ENCODE measurements at regions not wholly inside any gene's neighbourhood (a gene's known extent, or its start where the extent isn't known, plus 50 kb on each side); places are given as distances from the start of the nearest gene placed in this dataset.

DNA sequence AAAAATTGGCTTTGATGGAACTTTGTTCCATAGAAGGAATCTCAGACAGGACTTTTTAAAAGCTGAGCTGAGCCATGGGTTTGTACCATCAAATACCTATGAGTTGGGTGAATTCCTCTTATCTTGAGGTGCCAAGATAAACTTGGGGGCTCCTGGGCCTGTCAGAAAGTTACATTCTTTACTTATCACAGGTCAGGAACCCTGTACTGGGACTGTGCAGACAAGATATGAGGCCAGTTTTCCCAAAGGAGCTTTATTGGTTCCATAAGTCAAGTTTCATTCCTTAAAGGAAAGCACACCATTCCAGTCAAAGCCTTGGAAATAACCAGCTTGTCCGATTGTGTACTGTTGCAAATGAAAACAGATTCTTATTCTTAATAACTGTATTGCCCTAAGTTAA lies 72.4 kb upstream of the PACRGL start:
- Histone ChIP-seq H3K27ac (ENCODE audit: low read depth, low read length, poor library complexity, severe bottlenecking) (no peak overlapping the region), H3K9me3 (ENCODE audit: low read length) (no peaks in the 10 kb centered on the region), H3K9ac (ENCODE audit: low read length) (no peak overlapping the region), H4K20me1 (ENCODE audit: insufficient read depth, low read length) (no peaks in the 10 kb centered on the region), H3K27me3 (ENCODE audit: insufficient read depth, low read length) (no peaks in the 10 kb centered on the region), H3K79me2 (ENCODE audit: insufficient read depth, low read length) (no peaks in the 10 kb centered on the region), H3K4me1 (ENCODE audit: insufficient read depth, low read length, severe bottlenecking) (no peaks in the 10 kb centered on the region), H3K36me3 (ENCODE audit: insufficient read depth, low read length) (no peaks in the 10 kb centered on the region), H3K4me2 (ENCODE audit: low read length) (no peak overlapping the region), H2AFZ (ENCODE audit: low read length) (no peak overlapping the region), H3K4me3 (ENCODE audit: low read depth, low read length, poor library complexity, severe bottlenecking) (no peak overlapping the region), H3K9me2 (ENCODE audit: low read depth, low read length) (no peaks in the 10 kb centered on the region), H3F3A (ENCODE audit: insufficient read depth, low read length) (no peaks in the 10 kb centered on the region)
- TF ChIP-seq, protein P1, sequence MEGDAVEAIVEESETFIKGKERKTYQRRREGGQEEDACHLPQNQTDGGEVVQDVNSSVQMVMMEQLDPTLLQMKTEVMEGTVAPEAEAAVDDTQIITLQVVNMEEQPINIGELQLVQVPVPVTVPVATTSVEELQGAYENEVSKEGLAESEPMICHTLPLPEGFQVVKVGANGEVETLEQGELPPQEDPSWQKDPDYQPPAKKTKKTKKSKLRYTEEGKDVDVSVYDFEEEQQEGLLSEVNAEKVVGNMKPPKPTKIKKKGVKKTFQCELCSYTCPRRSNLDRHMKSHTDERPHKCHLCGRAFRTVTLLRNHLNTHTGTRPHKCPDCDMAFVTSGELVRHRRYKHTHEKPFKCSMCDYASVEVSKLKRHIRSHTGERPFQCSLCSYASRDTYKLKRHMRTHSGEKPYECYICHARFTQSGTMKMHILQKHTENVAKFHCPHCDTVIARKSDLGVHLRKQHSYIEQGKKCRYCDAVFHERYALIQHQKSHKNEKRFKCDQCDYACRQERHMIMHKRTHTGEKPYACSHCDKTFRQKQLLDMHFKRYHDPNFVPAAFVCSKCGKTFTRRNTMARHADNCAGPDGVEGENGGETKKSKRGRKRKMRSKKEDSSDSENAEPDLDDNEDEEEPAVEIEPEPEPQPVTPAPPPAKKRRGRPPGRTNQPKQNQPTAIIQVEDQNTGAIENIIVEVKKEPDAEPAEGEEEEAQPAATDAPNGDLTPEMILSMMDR (IDR thresholded peaks at IDR 0.05; ENCODE audit: low read length): no peak
- TF ChIP-seq EZH2 (IDR thresholded peaks at IDR 0.05; ENCODE audit: borderline replicate concordance, low read length): no peak

DNA sequence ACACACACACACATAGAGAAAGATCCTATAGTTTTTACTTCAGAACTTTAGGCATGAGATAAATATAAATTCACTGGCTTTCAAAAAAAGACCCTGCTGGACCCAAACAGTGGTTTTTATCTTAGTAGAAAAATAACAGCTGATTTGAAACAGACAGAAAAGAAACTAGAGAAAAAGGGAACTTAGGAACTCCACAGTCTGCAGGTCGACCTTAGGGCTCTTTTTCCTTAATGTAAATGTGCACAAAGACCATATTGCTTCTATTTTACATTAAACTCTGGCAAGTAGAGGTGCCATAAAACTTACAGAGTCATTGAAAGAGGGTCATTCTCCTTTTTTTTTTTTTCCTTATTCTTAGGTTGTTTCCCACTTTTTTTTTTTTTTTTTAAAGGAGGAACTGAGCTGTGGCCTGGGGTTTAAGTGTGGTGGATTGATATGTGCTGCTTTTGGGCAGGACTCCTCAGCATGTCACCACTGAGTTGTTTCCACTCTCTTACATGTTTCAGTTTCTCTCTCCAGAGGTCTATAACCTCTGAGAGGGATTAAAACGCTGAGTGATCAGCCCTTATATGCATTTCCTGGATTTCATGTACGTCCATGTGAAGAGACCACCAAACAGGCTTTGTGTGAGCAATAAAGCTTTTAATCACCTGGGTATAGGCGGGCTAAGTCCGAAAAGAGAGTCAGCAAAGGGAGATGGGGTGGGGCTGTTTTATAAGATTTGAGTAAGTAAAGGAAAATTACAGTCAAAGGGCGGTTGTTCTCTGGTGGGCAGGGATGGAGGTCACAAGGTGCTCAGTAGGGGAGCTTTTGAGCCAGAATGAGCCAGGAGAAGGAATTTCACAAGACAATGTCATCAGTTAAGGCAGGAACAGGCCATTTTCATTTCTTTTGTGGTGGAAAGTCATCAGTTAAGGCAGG lies 70.8 kb upstream of the PACRGL start:
- Histone ChIP-seq H3K4me3 (ENCODE audit: low read depth, low read length, poor library complexity, severe bottlenecking) (no peak overlapping the region), H4K20me1 (ENCODE audit: insufficient read depth, low read length) (no peaks in the 10 kb centered on the region), H2AFZ (ENCODE audit: low read length) (no peak overlapping the region), H3K4me1 (ENCODE audit: insufficient read depth, low read length, severe bottlenecking) (no peaks in the 10 kb centered on the region), H3K79me2 (ENCODE audit: insufficient read depth, low read length) (no peaks in the 10 kb centered on the region), H3K9me2 (ENCODE audit: low read depth, low read length) (no peaks in the 10 kb centered on the region), H3K9me3 (ENCODE audit: low read length) (no peaks in the 10 kb centered on the region), H3K9ac (ENCODE audit: low read length) (no peak overlapping the region), H3F3A (ENCODE audit: insufficient read depth, low read length) (no peaks in the 10 kb centered on the region), H3K27ac (ENCODE audit: low read depth, low read length, poor library complexity, severe bottlenecking) (no peak overlapping the region), H3K36me3 (ENCODE audit: insufficient read depth, low read length) (no peaks in the 10 kb centered on the region), H3K27me3 (ENCODE audit: insufficient read depth, low read length) (no peaks in the 10 kb centered on the region), H3K4me2 (ENCODE audit: low read length) (no peak overlapping the region)
- TF ChIP-seq EZH2 (IDR thresholded peaks at IDR 0.05; ENCODE audit: borderline replicate concordance, low read length): no peak
- TF ChIP-seq, protein P1 (IDR thresholded peaks at IDR 0.05; ENCODE audit: low read length): no peak

- Histone ChIP-seq H3K9me2 (ENCODE audit: low read depth, low read length) (no peaks in the 10 kb centered on the region), H3K27me3 (ENCODE audit: insufficient read depth, low read length) (no peaks in the 10 kb centered on the region), H3K9ac (ENCODE audit: low read length) (no peak overlapping the region), H3K27ac (ENCODE audit: low read depth, low read length, poor library complexity, severe bottlenecking) (no peak overlapping the region), H3K4me2 (ENCODE audit: low read length) (no peak overlapping the region), H3K4me1 (ENCODE audit: insufficient read depth, low read length, severe bottlenecking) (no peaks in the 10 kb centered on the region), H4K20me1 (ENCODE audit: insufficient read depth, low read length) (no peaks in the 10 kb centered on the region), H2AFZ (ENCODE audit: low read length) (no peak overlapping the region), H3K36me3 (ENCODE audit: insufficient read depth, low read length) (no peaks in the 10 kb centered on the region), H3K79me2 (ENCODE audit: insufficient read depth, low read length) (no peaks in the 10 kb centered on the region), H3F3A (ENCODE audit: insufficient read depth, low read length) (no peaks in the 10 kb centered on the region), H3K9me3 (ENCODE audit: low read length) (no peaks in the 10 kb centered on the region), H3K4me3 (ENCODE audit: low read depth, low read length, poor library complexity, severe bottlenecking) (no peak overlapping the region)
- TF ChIP-seq, protein P1 (IDR thresholded peaks at IDR 0.05; ENCODE audit: low read length): no peak
These were observed 61.4 kb upstream of the PACRGL start for GRCh38 chr4:20638825-20639224.

Data from OCI-LY1 (cell line).